Endodermal cell (in vitro differentiated cells): ENCODE measurements at regions not wholly inside any gene's neighbourhood (a gene's known extent, or its start where the extent isn't known, plus 50 kb on each side); places are given as distances from the start of the nearest gene placed in this dataset.

ENCODE experiments used
- DNase-seq: peaks from one replicate; pipeline ENCODE4 v3.0.0-alpha.2; 2017
- H3K27ac ChIP-seq: 2 replicates; pipeline ENCODE4 v1.5.1; 2013; ENCODE audit warnings: mild to moderate bottlenecking, low read depth, low read length, moderate library complexity
- H3K27me3 ChIP-seq: 2 replicates; pipeline ENCODE4 v1.6.1; 2013; ENCODE audit warnings: mild to moderate bottlenecking, low read length, moderate library complexity; ENCODE audit not compliant: insufficient read depth, control insufficient read depth, poor library complexity, severe bottlenecking
- H3K36me3 ChIP-seq: 2 replicates; pipeline ENCODE4 v1.7.0; 2013; ENCODE audit warnings: mild to moderate bottlenecking, low read length, moderate library complexity; ENCODE audit not compliant: control insufficient read depth, insufficient read depth
- H3K4me1 ChIP-seq: one replicate; pipeline ENCODE4 v1.7.0; 2013; ENCODE audit warnings: low read length; ENCODE audit not compliant: control insufficient read depth, insufficient read depth
- H3K4me3 ChIP-seq: 2 replicates; pipeline ENCODE4 v1.5.1; 2013; ENCODE audit warnings: mild to moderate bottlenecking, low read length, moderate library complexity
- H3K9ac ChIP-seq: 2 replicates; pipeline ENCODE4 v1.6.1; 2013; ENCODE audit warnings: mild to moderate bottlenecking, low read length, moderate library complexity; ENCODE audit not compliant: poor library complexity, severe bottlenecking; ENCODE audit errors: extremely low read depth
- H3K9me3 ChIP-seq: 2 replicates; pipeline ENCODE4 v1.6.1; 2013; ENCODE audit warnings: mild to moderate bottlenecking, low read length, moderate library complexity; ENCODE audit not compliant: control insufficient read depth
- H3K27ac Mint-ChIP-seq: 2 replicates; pipeline ENCODE4 v1.8.0; 2020; ENCODE audit warnings: mixed read lengths
- H3K27me3 Mint-ChIP-seq: 2 replicates; pipeline ENCODE4 v1.8.0; 2021; ENCODE audit warnings: mild to moderate bottlenecking, mixed read lengths; ENCODE audit not compliant: insufficient read depth
- H3K36me3 Mint-ChIP-seq: 2 replicates; pipeline ENCODE4 v1.8.0; 2020; ENCODE audit warnings: low read depth, mixed read lengths
- H3K4me1 Mint-ChIP-seq: 2 replicates; pipeline ENCODE4 v1.8.0; 2020; ENCODE audit warnings: mixed read lengths
- H3K4me3 Mint-ChIP-seq: 2 replicates; pipeline ENCODE4 v1.8.0; 2020; ENCODE audit warnings: mild to moderate bottlenecking, moderate library complexity, mixed read lengths
- H3K9me3 Mint-ChIP-seq: 2 replicates; pipeline ENCODE4 v1.8.0; 2020; ENCODE audit warnings: mild to moderate bottlenecking, mixed read lengths
- CTCF ChIP-seq: fragments of 200-600 bp; sonication (generic); conservative IDR thresholded peaks from 2 replicates; pipeline ENCODE4 v1.5.0; 2021; ENCODE audit warnings: antibody characterized with exemption, mild to moderate bottlenecking
- WGBS, 2 experiments: methylation state at CpG; one replicate each; pipeline versions ENCODE4 v1.1.5 to v1.1.7; 2013; ENCODE audit warnings: missing lambda C conversion rate in 2 of 2, mixed read lengths in 1 of 2; ENCODE audit not compliant: insufficient coverage in 1 of 2, insufficient read length in 1 of 2; 5-methylcytosine and 5-hydroxymethylcytosine counted together

GRCh38 chr3:73805435-73805834, 180.7 kb upstream of the PDZRN3 start:
- H3K36me3 ChIP-seq = no peaks in the 10 kb centered on the region
- no peak overlapping the region for H3K4me3 ChIP-seq
- TF ChIP-seq CTCF = no peak
- H3K36me3 Mint-ChIP-seq = no peaks in the 10 kb centered on the region
- DNase-seq = no peak
- no peaks in the 10 kb centered on the region for H3K4me1 ChIP-seq
- H3K4me1 Mint-ChIP-seq = no peaks in the 10 kb centered on the region
- H3K4me3 Mint-ChIP-seq = no peak overlapping the region
- no peak overlapping the region for H3K27ac Mint-ChIP-seq
- WGBS, 2 experiments = 82 to 89% methylated on average over 1 to 3 of the region's 3 CpGs
- H3K9ac ChIP-seq = no peak overlapping the region
- H3K27me3 Mint-ChIP-seq = peaks cover 23% of the 10 kb centered on the region
- no peak overlapping the region for H3K27ac ChIP-seq
- H3K9me3 Mint-ChIP-seq = peaks cover 11% of the 10 kb centered on the region
- H3K9me3 ChIP-seq = peaks cover 11% of the 10 kb centered on the region
- H3K27me3 ChIP-seq = peaks cover under 1% of the 10 kb centered on the region

- H3K4me1 ChIP-seq = no peaks in the 10 kb centered on the region
- no peak for TF ChIP-seq CTCF
- peaks cover 16% of the 10 kb centered on the region for H3K27me3 Mint-ChIP-seq
These were observed 179.5 kb upstream of the PDZRN3 start for GRCh38 chr3:73804204-73804603.

GRCh38 chr3:73801444-73801843, 176.7 kb upstream of the PDZRN3 start:
- Histone ChIP-seq H3K9ac (no peak overlapping the region), H3K36me3 (no peaks in the 10 kb centered on the region), H3K9me3 (peaks cover 11% of the 10 kb centered on the region), H3K27me3 (no peaks in the 10 kb centered on the region), H3K4me3 (no peak overlapping the region), H3K27ac (no peak overlapping the region), H3K4me1 (no peaks in the 10 kb centered on the region)
- H3K4me1 Mint-ChIP-seq = no peaks in the 10 kb centered on the region
- no peak overlapping the region for H3K27ac Mint-ChIP-seq
- DNase-seq = no peak
- H3K36me3 Mint-ChIP-seq = no peaks in the 10 kb centered on the region
- no peak overlapping the region for H3K4me3 Mint-ChIP-seq
- 100% methylated on average over 2 of the region's 2 CpGs; no CpG with 5 or more reads in 1 of the 2 experiments for WGBS, 2 experiments
- no peak for TF ChIP-seq CTCF
- H3K9me3 Mint-ChIP-seq = peaks cover 11% of the 10 kb centered on the region
- peaks cover 5% of the 10 kb centered on the region for H3K27me3 Mint-ChIP-seq

More at GRCh38 chr3:73804204-73804603, 179.5 kb upstream of the PDZRN3 start:
- no peak overlapping the region for H3K4me3 Mint-ChIP-seq
- 99% methylated on average over 6 of the region's 6 CpGs; no CpG with 5 or more reads in 1 of the 2 experiments for WGBS, 2 experiments
- H3K27ac Mint-ChIP-seq = no peak overlapping the region
- Histone ChIP-seq H3K36me3 (no peaks in the 10 kb centered on the region), H3K4me3 (no peak overlapping the region), H3K27me3 (no peaks in the 10 kb centered on the region), H3K9me3 (peaks cover 11% of the 10 kb centered on the region), H3K9ac (no peak overlapping the region), H3K27ac (no peak overlapping the region)
- peaks cover 11% of the 10 kb centered on the region for H3K9me3 Mint-ChIP-seq
- no peaks in the 10 kb centered on the region for H3K36me3 Mint-ChIP-seq
- no peaks in the 10 kb centered on the region for H3K4me1 Mint-ChIP-seq
- no peak for DNase-seq
